Panc1 (cell line): ENCODE measurements at regions not wholly inside any gene's neighbourhood (a gene's known extent, or its start where the extent isn't known, plus 50 kb on each side); places are given as distances from the start of the nearest gene placed in this dataset.

Source experiments
- ATAC-seq: fragments of 200-7000 bp; cut with Tn5 transposase; 2 replicates; pipeline ENCODE4 v1.9.1; 2020; ENCODE audit warnings: mild to moderate bottlenecking, moderate library complexity
- BruUV-seq: library from RNA; stranded (reverse); fragments of 400-500 nt; replicated peaks from 2 replicates; lab custom pipeline; 2021; lab: Mats Ljungman, UMichigan
- CTCF ChIA-PET: fragments of 300-600 bp; sonication (Branson Sonifier 250); formaldehyde crosslinking; loops from one replicate; lab custom pipeline; 2022; ENCODE audit warnings: antibody characterized with exemption; lab: Charles Lee
- POLR2A ChIA-PET: fragments of 300-600 bp; sonication (Branson Sonifier 250); formaldehyde crosslinking; loops from one replicate; lab custom pipeline; 2022; ENCODE audit warnings: antibody characterized with exemption; lab: Charles Lee
- DNase-seq: peaks from one replicate; pipeline ENCODE4 v3.0.0-alpha.2; 2010; ENCODE audit warnings: low read depth, low spot score
- H3K27ac ChIP-seq: 2 replicates; pipeline ENCODE4 v1.5.1; 2011; ENCODE audit warnings: mild to moderate bottlenecking, low read length, inconsistent platforms
- H3K27me3 ChIP-seq: fragments of 200-500 bp; sonication (Bioruptor generic); 2 replicates; pipeline ENCODE4 v1.6.0; 2014; ENCODE audit warnings: low read length, inconsistent platforms; ENCODE audit not compliant: control insufficient read depth, insufficient read depth
- H3K36me3 ChIP-seq: fragments of 200-500 bp; sonication (Bioruptor generic); 2 replicates; pipeline ENCODE4 v1.5.1; 2014; ENCODE audit warnings: inconsistent platforms, mild to moderate bottlenecking, low read length, moderate library complexity; ENCODE audit not compliant: control insufficient read depth, insufficient read depth
- H3K4me1 ChIP-seq: 2 replicates; pipeline ENCODE4 v1.5.1; 2011; ENCODE audit warnings: inconsistent platforms, mild to moderate bottlenecking, low read length, moderate library complexity; ENCODE audit not compliant: control insufficient read depth, insufficient read depth
- H3K4me3 ChIP-seq, 2 experiments: 2 replicates each; pipeline ENCODE4 v1.5.1; 2011 to 2012; ENCODE audit warnings: low read depth in 2 of 2, low read length in 2 of 2, mild to moderate bottlenecking in 2 of 2, inconsistent platforms in 1 of 2, moderate library complexity in 1 of 2
- H3K9me3 ChIP-seq: fragments of 200-500 bp; sonication (Bioruptor generic); 2 replicates; pipeline ENCODE4 v1.5.1; 2014; ENCODE audit warnings: low read depth, mild to moderate bottlenecking, inconsistent platforms, low read length, moderate library complexity; ENCODE audit not compliant: control insufficient read depth, insufficient read depth
- POLR2AphosphoS5 ChIP-seq: IDR thresholded peaks from 2 replicates; pipeline ENCODE4 v1.6.1; 2012; ENCODE audit warnings: mild to moderate bottlenecking, low read depth, low read length, moderate library complexity
- SIN3A ChIP-seq: IDR thresholded peaks from 2 replicates; pipeline ENCODE4 v1.6.1; 2012; ENCODE audit warnings: low read depth, mild to moderate bottlenecking, low read length, moderate library complexity, borderline replicate concordance; ENCODE audit not compliant: insufficient read depth
- TCF7L2 ChIP-seq: IDR thresholded peaks from 2 replicates; pipeline ENCODE4 v1.6.1; 2011; ENCODE audit warnings: mild to moderate bottlenecking, low read depth, low read length, inconsistent platforms
- in situ Hi-C: cut with HindIII; loops from 2 replicates; pipeline ENCODE4 v1.10.0; 2016; ENCODE audit warnings: low sequenced_read_pairs, low pct_unique_long_range_greater_than_20kb
- intact Hi-C: fragments of 100-400 bp; cut with micrococcal nuclease; formaldehyde crosslinking; loops from one replicate; pipeline ENCODE4 v1.10.0; 2022; ENCODE audit not compliant: unreplicated experiment
- TF ChIP-seq, protein P1 (sequence below), 2 experiments: IDR thresholded peaks; 2 replicates each; pipeline ENCODE4 v1.6.1; 2011 to 2012; ENCODE audit warnings: low read depth in 2 of 2, control low read depth in 1 of 2, low read length in 1 of 2, mild to moderate bottlenecking in 1 of 2, moderate library complexity in 1 of 2; ENCODE audit not compliant: insufficient read depth in 1 of 2
- TF ChIP-seq, protein P2 (sequence below): fragments of 450-650 bp; IDR thresholded peaks from 2 replicates; pipeline ENCODE4 v1.5.1; 2017; ENCODE audit warnings: mild to moderate bottlenecking

DNA sequence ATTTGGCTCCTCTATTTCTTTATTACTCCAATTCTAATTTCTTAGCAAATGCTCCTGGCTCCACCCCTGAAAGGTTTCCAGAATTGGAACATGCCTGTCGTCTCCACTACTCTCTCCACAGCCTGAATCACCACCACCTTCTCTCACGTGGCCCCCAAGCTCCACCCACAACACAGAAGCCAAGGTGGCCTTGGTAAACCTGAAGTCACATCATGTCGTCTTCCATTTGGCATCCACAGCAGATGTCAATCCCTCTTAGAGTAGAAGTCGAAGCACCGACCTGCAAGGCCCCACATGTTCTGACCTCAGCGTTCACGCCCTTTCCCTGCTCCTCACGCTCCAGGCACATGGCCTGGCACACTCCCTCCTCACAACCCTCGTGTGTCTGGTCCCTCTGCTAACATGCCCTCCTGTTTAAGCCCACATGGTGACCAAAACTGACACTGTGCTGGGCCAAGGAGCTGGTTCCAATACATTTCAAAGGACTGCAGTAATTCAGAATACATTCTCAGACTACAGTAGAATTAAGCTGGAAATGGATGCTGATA, 56.3 kb upstream of the GPC1 start:
- TF ChIP-seq POLR2AphosphoS5: no peak
- TF ChIP-seq, protein P1, sequence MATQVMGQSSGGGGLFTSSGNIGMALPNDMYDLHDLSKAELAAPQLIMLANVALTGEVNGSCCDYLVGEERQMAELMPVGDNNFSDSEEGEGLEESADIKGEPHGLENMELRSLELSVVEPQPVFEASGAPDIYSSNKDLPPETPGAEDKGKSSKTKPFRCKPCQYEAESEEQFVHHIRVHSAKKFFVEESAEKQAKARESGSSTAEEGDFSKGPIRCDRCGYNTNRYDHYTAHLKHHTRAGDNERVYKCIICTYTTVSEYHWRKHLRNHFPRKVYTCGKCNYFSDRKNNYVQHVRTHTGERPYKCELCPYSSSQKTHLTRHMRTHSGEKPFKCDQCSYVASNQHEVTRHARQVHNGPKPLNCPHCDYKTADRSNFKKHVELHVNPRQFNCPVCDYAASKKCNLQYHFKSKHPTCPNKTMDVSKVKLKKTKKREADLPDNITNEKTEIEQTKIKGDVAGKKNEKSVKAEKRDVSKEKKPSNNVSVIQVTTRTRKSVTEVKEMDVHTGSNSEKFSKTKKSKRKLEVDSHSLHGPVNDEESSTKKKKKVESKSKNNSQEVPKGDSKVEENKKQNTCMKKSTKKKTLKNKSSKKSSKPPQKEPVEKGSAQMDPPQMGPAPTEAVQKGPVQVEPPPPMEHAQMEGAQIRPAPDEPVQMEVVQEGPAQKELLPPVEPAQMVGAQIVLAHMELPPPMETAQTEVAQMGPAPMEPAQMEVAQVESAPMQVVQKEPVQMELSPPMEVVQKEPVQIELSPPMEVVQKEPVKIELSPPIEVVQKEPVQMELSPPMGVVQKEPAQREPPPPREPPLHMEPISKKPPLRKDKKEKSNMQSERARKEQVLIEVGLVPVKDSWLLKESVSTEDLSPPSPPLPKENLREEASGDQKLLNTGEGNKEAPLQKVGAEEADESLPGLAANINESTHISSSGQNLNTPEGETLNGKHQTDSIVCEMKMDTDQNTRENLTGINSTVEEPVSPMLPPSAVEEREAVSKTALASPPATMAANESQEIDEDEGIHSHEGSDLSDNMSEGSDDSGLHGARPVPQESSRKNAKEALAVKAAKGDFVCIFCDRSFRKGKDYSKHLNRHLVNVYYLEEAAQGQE (IDR thresholded peaks at IDR 0.05; ENCODE audit: insufficient read depth in 1 of 2, low read depth in 2 of 2, low read length in 1 of 2): no peak
- no peak for TF ChIP-seq TCF7L2
- TF ChIP-seq, protein P2, sequence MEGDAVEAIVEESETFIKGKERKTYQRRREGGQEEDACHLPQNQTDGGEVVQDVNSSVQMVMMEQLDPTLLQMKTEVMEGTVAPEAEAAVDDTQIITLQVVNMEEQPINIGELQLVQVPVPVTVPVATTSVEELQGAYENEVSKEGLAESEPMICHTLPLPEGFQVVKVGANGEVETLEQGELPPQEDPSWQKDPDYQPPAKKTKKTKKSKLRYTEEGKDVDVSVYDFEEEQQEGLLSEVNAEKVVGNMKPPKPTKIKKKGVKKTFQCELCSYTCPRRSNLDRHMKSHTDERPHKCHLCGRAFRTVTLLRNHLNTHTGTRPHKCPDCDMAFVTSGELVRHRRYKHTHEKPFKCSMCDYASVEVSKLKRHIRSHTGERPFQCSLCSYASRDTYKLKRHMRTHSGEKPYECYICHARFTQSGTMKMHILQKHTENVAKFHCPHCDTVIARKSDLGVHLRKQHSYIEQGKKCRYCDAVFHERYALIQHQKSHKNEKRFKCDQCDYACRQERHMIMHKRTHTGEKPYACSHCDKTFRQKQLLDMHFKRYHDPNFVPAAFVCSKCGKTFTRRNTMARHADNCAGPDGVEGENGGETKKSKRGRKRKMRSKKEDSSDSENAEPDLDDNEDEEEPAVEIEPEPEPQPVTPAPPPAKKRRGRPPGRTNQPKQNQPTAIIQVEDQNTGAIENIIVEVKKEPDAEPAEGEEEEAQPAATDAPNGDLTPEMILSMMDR: no peak
- no peak for TF ChIP-seq SIN3A
- intact Hi-C loops (no loop called here), in situ Hi-C loops (no loop called here)
- BruUV-seq: no TSS peak
- no peaks in the 10 kb centered on the region for H3K9me3 ChIP-seq
- no peak for ATAC-seq
- H3K27ac ChIP-seq: no peak overlapping the region
- H3K4me1 ChIP-seq: peaks cover 9% of the 10 kb centered on the region
- DNase-seq: no peak
- H3K4me3 ChIP-seq: no peak overlapping the region
- POLR2A ChIA-PET: no interaction called here
- no peaks in the 10 kb centered on the region for H3K27me3 ChIP-seq
- CTCF ChIA-PET: no interaction called here
- no peaks in the 10 kb centered on the region for H3K36me3 ChIP-seq

DNA sequence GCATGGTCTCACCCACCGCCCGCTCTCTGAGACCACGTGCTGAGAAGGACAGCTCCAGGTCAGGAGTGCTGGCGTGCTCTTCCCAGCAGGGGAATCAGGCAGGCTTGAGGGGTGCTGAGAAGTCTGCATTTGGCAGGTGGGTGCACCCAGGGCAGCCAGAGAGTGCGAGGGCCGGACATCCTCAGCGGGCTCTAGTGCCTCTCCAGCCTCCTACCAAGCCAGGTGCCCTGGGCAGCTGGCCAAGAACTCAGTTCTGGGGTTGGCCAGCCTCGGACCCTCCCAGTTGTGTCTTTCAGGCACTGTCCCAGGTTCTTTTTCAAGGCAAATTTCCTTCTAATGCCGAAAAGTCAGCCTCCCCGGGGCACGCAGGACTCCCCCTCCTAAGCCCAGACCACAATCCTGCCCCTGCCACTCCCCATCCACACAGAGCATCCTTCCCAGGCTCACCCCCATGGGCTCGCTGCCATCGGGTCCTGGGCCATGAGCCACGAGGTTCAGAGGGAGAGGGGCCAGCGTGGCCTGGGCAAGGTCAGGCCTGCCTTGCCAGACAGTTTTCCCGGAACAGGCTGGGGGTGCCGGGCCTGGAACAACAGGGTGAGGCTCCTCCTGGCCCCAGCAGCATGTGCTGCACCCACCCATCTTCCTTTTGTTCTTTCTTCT, 52.2 kb upstream of the GPC1 start:
- Histone ChIP-seq H3K27ac (no peak overlapping the region), H3K36me3 (no peaks in the 10 kb centered on the region), H3K9me3 (no peaks in the 10 kb centered on the region), H3K27me3 (no peaks in the 10 kb centered on the region), H3K4me3 (no peak overlapping the region), H3K4me1 (peaks cover 8% of the 10 kb centered on the region)
- TF ChIP-seq, protein P2: no peak
- TF ChIP-seq, protein P1 (IDR thresholded peaks at IDR 0.05; ENCODE audit: insufficient read depth in 1 of 2, low read depth in 2 of 2, low read length in 1 of 2): no peak
- no peak for TF ChIP-seq SIN3A
- TF ChIP-seq POLR2AphosphoS5: no peak
- no peak for TF ChIP-seq TCF7L2
- ChIA-PET POLR2A (no interaction called here), CTCF (no interaction called here)
- no TSS peak for BruUV-seq
- DNase-seq (no peak), ATAC-seq (no peak)
- in situ Hi-C loops (no loop called here), intact Hi-C loops (no loop called here)
